ENCODE measurements at regions not wholly inside any gene's neighbourhood (a gene's known extent, or its start where the extent isn't known, plus 50 kb on each side); places are given as distances from the start of the nearest gene placed in this dataset.

DNA sequence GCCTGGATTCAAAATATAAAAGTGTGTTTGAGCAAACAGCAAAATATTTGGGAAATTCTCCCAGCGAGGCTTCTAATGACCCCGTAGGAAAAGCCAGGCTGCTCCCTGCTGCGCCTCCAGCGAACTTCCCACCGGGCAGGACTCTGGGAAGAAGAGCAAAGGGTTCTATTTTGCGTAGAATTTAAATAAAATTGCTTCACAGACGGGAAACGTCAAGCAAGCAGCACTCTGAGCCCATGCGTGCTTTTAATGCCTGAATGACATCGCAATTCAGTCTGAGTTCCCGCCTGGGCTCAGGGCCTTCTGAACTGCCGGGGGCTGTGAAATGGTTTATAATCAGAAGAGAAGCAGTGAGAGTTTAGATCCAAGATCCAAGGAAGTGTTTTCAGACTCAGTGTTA lies 775.1 kb downstream of the BRD1 start:
- Histone ChIP-seq H3K4me3 (ENCODE audit: low read length, poor library complexity, severe bottlenecking) (no peak overlapping the region), H3K9me3 (ENCODE audit: insufficient read depth, low read depth, low read length) (no peaks in the 10 kb centered on the region; the same call in 1 of the 2 replicates), H4K20me1 (ENCODE audit: insufficient read depth, low read length, poor library complexity, severe bottlenecking) (no peaks in the 10 kb centered on the region), H3F3A (ENCODE audit: low read depth) (no peaks in the 10 kb centered on the region), H3K9ac (ENCODE audit: low read depth, low read length, poor library complexity, severe bottlenecking) (no peak overlapping the region), H3K4me2 (ENCODE audit: low read depth, low read length, poor library complexity, severe bottlenecking) (no peak overlapping the region), H3K79me2 (ENCODE audit: insufficient read depth, low read length) (no peaks in the 10 kb centered on the region), H3K36me3 (ENCODE audit: insufficient read depth, low read length) (no peaks in the 10 kb centered on the region), H3K27me3 (ENCODE audit: insufficient read depth, low read length, poor library complexity, severe bottlenecking) (no peaks in the 10 kb centered on the region), H3K4me1 (ENCODE audit: insufficient read depth, low read length, poor library complexity, severe bottlenecking) (no peaks in the 10 kb centered on the region), H2AFZ (ENCODE audit: low read length) (no peak overlapping the region), H3K9me2 (replicated peaks; ENCODE audit: low read depth, low read length) (no peaks in the 10 kb centered on the region)
- no peak for TF ChIP-seq EZH2phosphoT487 (IDR thresholded peaks at IDR 0.05; ENCODE audit: borderline replicate concordance)
- TF ChIP-seq, protein P1, sequence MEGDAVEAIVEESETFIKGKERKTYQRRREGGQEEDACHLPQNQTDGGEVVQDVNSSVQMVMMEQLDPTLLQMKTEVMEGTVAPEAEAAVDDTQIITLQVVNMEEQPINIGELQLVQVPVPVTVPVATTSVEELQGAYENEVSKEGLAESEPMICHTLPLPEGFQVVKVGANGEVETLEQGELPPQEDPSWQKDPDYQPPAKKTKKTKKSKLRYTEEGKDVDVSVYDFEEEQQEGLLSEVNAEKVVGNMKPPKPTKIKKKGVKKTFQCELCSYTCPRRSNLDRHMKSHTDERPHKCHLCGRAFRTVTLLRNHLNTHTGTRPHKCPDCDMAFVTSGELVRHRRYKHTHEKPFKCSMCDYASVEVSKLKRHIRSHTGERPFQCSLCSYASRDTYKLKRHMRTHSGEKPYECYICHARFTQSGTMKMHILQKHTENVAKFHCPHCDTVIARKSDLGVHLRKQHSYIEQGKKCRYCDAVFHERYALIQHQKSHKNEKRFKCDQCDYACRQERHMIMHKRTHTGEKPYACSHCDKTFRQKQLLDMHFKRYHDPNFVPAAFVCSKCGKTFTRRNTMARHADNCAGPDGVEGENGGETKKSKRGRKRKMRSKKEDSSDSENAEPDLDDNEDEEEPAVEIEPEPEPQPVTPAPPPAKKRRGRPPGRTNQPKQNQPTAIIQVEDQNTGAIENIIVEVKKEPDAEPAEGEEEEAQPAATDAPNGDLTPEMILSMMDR (conservative IDR thresholded peaks at IDR 0.05; ENCODE audit: low read length), result no peak

GRCh38 chr22:49052023-49052538 lies 775.6 kb downstream of the BRD1 start:
- Histone ChIP-seq H3K4me1 (ENCODE audit: insufficient read depth, low read length, poor library complexity, severe bottlenecking) (no peaks in the 10 kb centered on the region), H3K9ac (ENCODE audit: low read depth, low read length, poor library complexity, severe bottlenecking) (no peak overlapping the region), H3K4me2 (ENCODE audit: low read depth, low read length, poor library complexity, severe bottlenecking) (no peak overlapping the region), H3K36me3 (ENCODE audit: insufficient read depth, low read length) (no peaks in the 10 kb centered on the region), H3K4me3 (ENCODE audit: low read length, poor library complexity, severe bottlenecking) (no peak overlapping the region), H3K9me3 (ENCODE audit: insufficient read depth, low read depth, low read length) (no peaks in the 10 kb centered on the region; the same call in 1 of the 2 replicates), H3K27me3 (ENCODE audit: insufficient read depth, low read length, poor library complexity, severe bottlenecking) (no peaks in the 10 kb centered on the region), H3K9me2 (replicated peaks; ENCODE audit: low read depth, low read length) (no peaks in the 10 kb centered on the region), H3F3A (ENCODE audit: low read depth) (no peaks in the 10 kb centered on the region), H4K20me1 (ENCODE audit: insufficient read depth, low read length, poor library complexity, severe bottlenecking) (no peaks in the 10 kb centered on the region), H3K79me2 (ENCODE audit: insufficient read depth, low read length) (no peaks in the 10 kb centered on the region), H2AFZ (ENCODE audit: low read length) (no peak overlapping the region)
- TF ChIP-seq, protein P1 (conservative IDR thresholded peaks at IDR 0.05; ENCODE audit: low read length), result no peak
- no peak for TF ChIP-seq EZH2phosphoT487 (IDR thresholded peaks at IDR 0.05; ENCODE audit: borderline replicate concordance)

DNA sequence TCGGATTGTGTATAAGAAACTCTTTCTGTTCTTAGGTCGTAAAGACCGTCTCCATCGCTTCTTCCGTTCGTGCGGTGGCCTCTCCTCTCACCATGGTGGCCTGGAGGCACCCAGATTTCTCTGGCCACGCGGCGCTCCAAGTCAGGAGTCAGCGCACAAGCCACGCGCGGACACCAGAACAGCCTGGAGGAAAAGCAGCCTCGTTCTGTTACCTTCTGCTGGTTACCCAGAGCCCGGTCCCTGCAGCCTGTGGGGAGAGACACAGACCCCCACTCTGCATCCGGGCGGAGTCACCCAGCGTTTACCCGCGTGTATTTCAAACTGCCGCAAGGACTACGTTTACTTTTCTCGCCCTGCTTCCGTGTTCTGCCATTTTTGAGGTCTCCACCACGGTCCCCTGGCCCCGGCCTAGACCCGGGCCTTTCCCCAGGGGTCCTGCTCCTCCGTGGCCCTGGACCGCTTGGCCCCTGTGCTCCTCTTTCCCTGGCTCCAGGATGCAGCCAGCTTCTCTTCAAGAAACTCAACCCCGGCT lies 776.1 kb downstream of the BRD1 start:
- Histone ChIP-seq H3K36me3 (ENCODE audit: insufficient read depth, low read length) (no peaks in the 10 kb centered on the region), H3K4me3 (ENCODE audit: low read length, poor library complexity, severe bottlenecking) (no peak overlapping the region), H3F3A (ENCODE audit: low read depth) (no peaks in the 10 kb centered on the region), H3K9me3 (ENCODE audit: insufficient read depth, low read depth, low read length) (no peaks in the 10 kb centered on the region; the same call in 1 of the 2 replicates), H3K4me1 (ENCODE audit: insufficient read depth, low read length, poor library complexity, severe bottlenecking) (no peaks in the 10 kb centered on the region), H3K27me3 (ENCODE audit: insufficient read depth, low read length, poor library complexity, severe bottlenecking) (no peaks in the 10 kb centered on the region), H3K9ac (ENCODE audit: low read depth, low read length, poor library complexity, severe bottlenecking) (no peak overlapping the region), H4K20me1 (ENCODE audit: insufficient read depth, low read length, poor library complexity, severe bottlenecking) (no peaks in the 10 kb centered on the region), H3K79me2 (ENCODE audit: insufficient read depth, low read length) (no peaks in the 10 kb centered on the region), H3K9me2 (replicated peaks; ENCODE audit: low read depth, low read length) (no peaks in the 10 kb centered on the region), H3K4me2 (ENCODE audit: low read depth, low read length, poor library complexity, severe bottlenecking) (no peak overlapping the region), H2AFZ (ENCODE audit: low read length) (no peak overlapping the region)
- no peak for TF ChIP-seq EZH2phosphoT487 (IDR thresholded peaks at IDR 0.05; ENCODE audit: borderline replicate concordance)
- TF ChIP-seq, protein P1 (conservative IDR thresholded peaks at IDR 0.05; ENCODE audit: low read length), result no peak
